ENCODE measurements at regions not wholly inside any gene's neighbourhood (a gene's known extent, or its start where the extent isn't known, plus 50 kb on each side); places are given as distances from the start of the nearest gene placed in this dataset.

GRCh38 chr2:120401275-120402066, 55.5 kb downstream of the INHBB start:
- DNase-seq = no peak
- ATAC-seq (ENCODE audit: poor library complexity) = no peak
- intact Hi-C loops (cut with DNase I) = no loop called here

- DNase-seq (no peak), ATAC-seq (ENCODE audit: poor library complexity) (no peak)
- intact Hi-C loops (cut with DNase I) = no loop called here
These were observed 56.1 kb downstream of the INHBB start for GRCh38 chr2:120402067-120402433.

- intact Hi-C loops (cut with DNase I) = no loop called here
- ATAC-seq (ENCODE audit: poor library complexity) (no peak), DNase-seq (no peak)
These were observed 56.6 kb downstream of the INHBB start for GRCh38 chr2:120402508-120402907.

GRCh38 chr2:120403261-120403660, 57.3 kb downstream of the INHBB start:
- intact Hi-C loops (cut with DNase I) = no loop called here
- DNase-seq (no peak), ATAC-seq (ENCODE audit: poor library complexity) (no peak)

- intact Hi-C loops (cut with DNase I) = no loop called here
- ATAC-seq (ENCODE audit: poor library complexity) = no peak
- DNase-seq = no peak
These were observed 57.7 kb downstream of the INHBB start for GRCh38 chr2:120403676-120404075.

GRCh38 chr2:120404274-120404673, 58.3 kb downstream of the INHBB start:
- ATAC-seq (ENCODE audit: poor library complexity) = no peak
- DNase-seq = no peak
- intact Hi-C loops (cut with DNase I) = no loop called here

GRCh38 chr2:120404941-120405758, 59.2 kb downstream of the INHBB start:
- intact Hi-C loops (cut with DNase I) = no loop called here
- no peak for DNase-seq
- ATAC-seq (ENCODE audit: poor library complexity) = no peak

GRCh38 chr2:120405759-120406099, 59.8 kb downstream of the INHBB start:
- DNase-seq = no peak
- intact Hi-C loops (cut with DNase I) = no loop called here
- ATAC-seq (ENCODE audit: poor library complexity) = no peak

GRCh38 chr2:120406566-120406965, 60.6 kb downstream of the INHBB start:
- DNase-seq (no peak), ATAC-seq (ENCODE audit: poor library complexity) (no peak)
- intact Hi-C loops (cut with DNase I) = no loop called here

GRCh38 chr2:120410487-120410886, 64.6 kb downstream of the INHBB start:
- intact Hi-C loops (cut with DNase I) = no loop called here
- DNase-seq = no peak
- no peak for ATAC-seq (ENCODE audit: poor library complexity)

GRCh38 chr2:120415060-120415459, 69.1 kb downstream of the INHBB start:
- intact Hi-C loops (cut with DNase I) = no loop called here
- DNase-seq (no peak), ATAC-seq (ENCODE audit: poor library complexity) (no peak)

- no peak for ATAC-seq (ENCODE audit: poor library complexity)
- DNase-seq = no peak
- intact Hi-C loops (cut with DNase I) = no loop called here
These were observed 70.0 kb downstream of the INHBB start for GRCh38 chr2:120415728-120416509.

- intact Hi-C loops (cut with DNase I) = no loop called here
- DNase-seq = no peak
- no peak for ATAC-seq (ENCODE audit: poor library complexity)
These were observed 72.3 kb downstream of the INHBB start for GRCh38 chr2:120418174-120418787.

GRCh38 chr2:120419073-120419472, 73.1 kb downstream of the INHBB start:
- ATAC-seq (ENCODE audit: poor library complexity) (peak; percentile 98), DNase-seq (peak; percentile 71)
- intact Hi-C loops (cut with DNase I) = no loop called here

GRCh38 chr2:120419955-120420354, 74.0 kb downstream of the INHBB start:
- no peak for DNase-seq
- intact Hi-C loops (cut with DNase I) = no loop called here
- ATAC-seq (ENCODE audit: poor library complexity) = no peak

GRCh38 chr2:120421126-120421829, 75.3 kb downstream of the INHBB start:
- no peak for ATAC-seq (ENCODE audit: poor library complexity)
- DNase-seq = no peak
- intact Hi-C loops (cut with DNase I) = no loop called here

- intact Hi-C loops (cut with DNase I) = no loop called here
- no peak for ATAC-seq (ENCODE audit: poor library complexity)
- no peak for DNase-seq
These were observed 75.9 kb downstream of the INHBB start for GRCh38 chr2:120421830-120422175.

GRCh38 chr2:120422465-120423160, 76.7 kb downstream of the INHBB start:
- ATAC-seq (ENCODE audit: poor library complexity) = no peak
- intact Hi-C loops (cut with DNase I) = no loop called here
- DNase-seq = no peak

Data from Right ventricle myocardium superior (tissue), 1 donor.